HG02763 (cell line): ENCODE measurements at regions not wholly inside any gene's neighbourhood (a gene's known extent, or its start where the extent isn't known, plus 50 kb on each side); places are given as distances from the start of the nearest gene placed in this dataset.
"Not testable (repeated sequence)": the region's sequence is repeated elsewhere in the genome, so short reads cannot be mapped to it uniquely, and the experiment has no call there.

Source experiments
- ATAC-seq: cut with Tn5 transposase; IDR thresholded peaks from one replicate; pipeline ENCODE4 v1.9.1; 2021; ENCODE audit warnings: mild to moderate bottlenecking, moderate library complexity; ENCODE audit not compliant: unreplicated experiment

GRCh38 chr7:153912211-153912610, 140.0 kb upstream of the DPP6 start:
- ATAC-seq: no peak

- no peak for ATAC-seq
These were observed 132.1 kb upstream of the DPP6 start for GRCh38 chr7:153920126-153920525.

- ATAC-seq: no peak
These were observed 131.3 kb upstream of the DPP6 start for GRCh38 chr7:153920897-153921296.

GRCh38 chr7:153921408-153921807, 130.8 kb upstream of the DPP6 start:
- ATAC-seq: no peak

- ATAC-seq: no peak
These were observed 121.5 kb upstream of the DPP6 start for GRCh38 chr7:153930696-153931095.

GRCh38 chr7:153934048-153934447, 118.2 kb upstream of the DPP6 start:
- ATAC-seq: no peak

- ATAC-seq: no peak
These were observed 117.6 kb upstream of the DPP6 start for GRCh38 chr7:153934629-153935028.

GRCh38 chr7:153935095-153935494, 117.1 kb upstream of the DPP6 start:
- ATAC-seq: no peak

GRCh38 chr7:153938451-153938850, 113.7 kb upstream of the DPP6 start:
- ATAC-seq: no peak

- ATAC-seq: no peak
These were observed 113.0 kb upstream of the DPP6 start for GRCh38 chr7:153939177-153939576.

- ATAC-seq: no peak
These were observed 112.5 kb upstream of the DPP6 start for GRCh38 chr7:153939654-153940053.

- no peak for ATAC-seq
These were observed 111.1 kb upstream of the DPP6 start for GRCh38 chr7:153941061-153941460.

GRCh38 chr7:153942036-153942435, 110.2 kb upstream of the DPP6 start:
- no peak for ATAC-seq

GRCh38 chr7:153943457-153943856, 108.7 kb upstream of the DPP6 start:
- ATAC-seq: no peak

GRCh38 chr7:153943861-153944260, 108.3 kb upstream of the DPP6 start:
- no peak for ATAC-seq

- ATAC-seq: no peak
These were observed 104.1 kb upstream of the DPP6 start for GRCh38 chr7:153948060-153948459.

GRCh38 chr7:153951316-153951715, 100.9 kb upstream of the DPP6 start:
- no peak for ATAC-seq

GRCh38 chr7:153954477-153954876, 97.7 kb upstream of the DPP6 start:
- ATAC-seq: no peak

GRCh38 chr7:153957677-153958076, 94.5 kb upstream of the DPP6 start:
- ATAC-seq: not testable (repeated sequence)

GRCh38 chr7:153958381-153958780, 93.8 kb upstream of the DPP6 start:
- not testable (repeated sequence) for ATAC-seq

GRCh38 chr7:153958789-153959188, 93.4 kb upstream of the DPP6 start:
- not testable (repeated sequence) for ATAC-seq

- ATAC-seq: not testable (repeated sequence)
These were observed 87.6 kb upstream of the DPP6 start for GRCh38 chr7:153964481-153965112.

- not testable (repeated sequence) for ATAC-seq
These were observed 83.2 kb upstream of the DPP6 start for GRCh38 chr7:153969016-153969415.
